Ascending aorta (tissue), 2 donors: ENCODE measurements at regions not wholly inside any gene's neighbourhood (a gene's known extent, or its start where the extent isn't known, plus 50 kb on each side); places are given as distances from the start of the nearest gene placed in this dataset.

Experiments used
- DNase-seq, 2 donors: peaks; one replicate each; pipeline ENCODE4 v3.0.0-alpha.2; 2019; ENCODE audit warnings: low spot score in 2 of 2
- H3K27ac ChIP-seq, 2 donors: fragments of 200-600 bp; sonication (generic); one replicate each; pipeline ENCODE4 v1.5.1; 2016 to 2017; ENCODE audit warnings: mild to moderate bottlenecking in 1 of 2
- H3K27me3 ChIP-seq: fragments of 200-600 bp; sonication (generic); one replicate; pipeline ENCODE4 v1.5.1; 2017
- H3K36me3 ChIP-seq, 2 donors: fragments of 200-600 bp; sonication (generic); one replicate each; pipeline ENCODE4 v1.5.1; 2016
- H3K4me1 ChIP-seq, 2 donors: fragments of 200-600 bp; sonication (generic); one replicate each; pipeline ENCODE4 v1.5.1; 2016 to 2017; ENCODE audit warnings: mild to moderate bottlenecking in 1 of 2
- H3K4me3 ChIP-seq, 2 donors: fragments of 200-600 bp; sonication (generic); one replicate each; pipeline ENCODE4 v1.5.1; 2016 to 2017; ENCODE audit warnings: mild to moderate bottlenecking in 1 of 2
- H3K9me3 ChIP-seq, 2 donors: fragments of 200-600 bp; sonication (generic); one replicate each; pipeline ENCODE4 v1.5.1; 2016
- CTCF ChIP-seq, 3 experiments: fragments of 200-600 bp in 2 of 3; fragments of 450-650 bp in 1 of 3; sonication (generic) in 2 of 3; IDR thresholded peaks; one replicate each; pipeline ENCODE4 v1.5.1; 2016 to 2019; ENCODE audit warnings: antibody characterized with exemption in 3 of 3, mild to moderate bottlenecking in 1 of 3, moderate library complexity in 1 of 3
- intact Hi-C: fragments of 100-400 bp; cut with DNase I; formaldehyde crosslinking; loops from one replicate; pipeline ENCODE4 v1.15.1; 2023

- intact Hi-C loops, result no loop called here
- no peak overlapping the region for H3K27ac ChIP-seq
- no peaks in the 10 kb centered on the region for H3K4me1 ChIP-seq
- no peaks in the 10 kb centered on the region for H3K27me3 ChIP-seq
- H3K36me3 ChIP-seq, result no peaks in the 10 kb centered on the region
- no peak for DNase-seq
- TF ChIP-seq CTCF (IDR thresholded peaks at IDR 0.05), result no peak
- no peak overlapping the region for H3K4me3 ChIP-seq
- no peaks in the 10 kb centered on the region for H3K9me3 ChIP-seq
Measured at GRCh38 chr1:196070940-196071339, 537.3 kb downstream of the KCNT2 start.

DNA sequence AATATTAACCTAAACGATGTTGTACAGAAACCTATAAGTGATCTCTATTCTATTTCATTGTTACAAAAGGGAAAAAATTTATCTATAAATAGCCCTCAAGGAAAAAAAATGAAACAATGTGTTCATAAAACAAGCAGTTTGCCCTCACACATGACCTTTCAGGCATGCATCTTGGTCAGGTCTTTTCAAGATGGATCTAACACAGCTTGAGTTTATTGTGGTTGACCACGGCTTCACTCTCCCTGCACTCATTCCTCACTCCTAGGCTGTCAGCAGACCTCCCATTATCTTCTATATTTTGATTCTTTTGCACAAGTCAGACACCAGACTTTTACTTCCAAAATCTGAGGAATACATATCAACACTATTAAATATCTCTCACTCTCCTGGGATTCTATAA, 544.3 kb downstream of the KCNT2 start:
- H3K36me3 ChIP-seq, result no peaks in the 10 kb centered on the region
- no peak for TF ChIP-seq CTCF (IDR thresholded peaks at IDR 0.05)
- no peaks in the 10 kb centered on the region for H3K9me3 ChIP-seq
- intact Hi-C loops, result no loop called here
- no peaks in the 10 kb centered on the region for H3K27me3 ChIP-seq
- no peak overlapping the region for H3K4me3 ChIP-seq
- no peak for DNase-seq
- H3K27ac ChIP-seq, result no peak overlapping the region
- H3K4me1 ChIP-seq, result no peaks in the 10 kb centered on the region

DNA sequence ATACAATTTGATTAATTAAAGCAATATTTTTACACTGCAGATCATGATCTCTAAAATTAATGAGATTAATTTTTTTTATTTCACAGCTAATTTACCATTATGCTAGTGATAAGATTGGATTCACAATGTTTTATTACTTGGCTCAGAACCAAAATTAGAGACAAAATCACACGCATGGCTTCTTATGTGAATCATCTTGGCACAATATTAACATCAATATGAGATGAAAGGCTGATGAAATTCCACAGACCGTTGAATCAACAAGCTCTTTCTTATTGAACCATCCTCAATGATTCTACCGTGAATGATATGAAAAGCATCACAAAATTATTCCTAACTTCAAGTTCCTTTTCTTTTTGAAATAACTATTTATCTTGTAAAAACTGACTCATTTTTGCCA, 544.9 kb downstream of the KCNT2 start:
- no peaks in the 10 kb centered on the region for H3K4me1 ChIP-seq
- no peak overlapping the region for H3K27ac ChIP-seq
- H3K27me3 ChIP-seq, result no peaks in the 10 kb centered on the region
- DNase-seq, result no peak
- no peaks in the 10 kb centered on the region for H3K36me3 ChIP-seq
- no peak for TF ChIP-seq CTCF (IDR thresholded peaks at IDR 0.05)
- intact Hi-C loops, result no loop called here
- no peaks in the 10 kb centered on the region for H3K9me3 ChIP-seq
- no peak overlapping the region for H3K4me3 ChIP-seq

GRCh38 chr1:196060539-196060938, 547.7 kb downstream of the KCNT2 start:
- H3K4me3 ChIP-seq, result no peak overlapping the region
- H3K27ac ChIP-seq, result no peak overlapping the region
- intact Hi-C loops, result no loop called here

GRCh38 chr1:196059210-196059609, 549.0 kb downstream of the KCNT2 start:
- Histone ChIP-seq H3K9me3 (no peaks in the 10 kb centered on the region), H3K4me1 (no peaks in the 10 kb centered on the region), H3K27ac (no peak overlapping the region), H3K4me3 (no peak overlapping the region), H3K27me3 (no peaks in the 10 kb centered on the region), H3K36me3 (no peaks in the 10 kb centered on the region)
- no peak for DNase-seq
- intact Hi-C loops, result no loop called here
- TF ChIP-seq CTCF (IDR thresholded peaks at IDR 0.05), result no peak

More at GRCh38 chr1:196060539-196060938, 547.7 kb downstream of the KCNT2 start:
- no peaks in the 10 kb centered on the region for H3K4me1 ChIP-seq
- no peaks in the 10 kb centered on the region for H3K27me3 ChIP-seq
- DNase-seq, result no peak
- TF ChIP-seq CTCF (IDR thresholded peaks at IDR 0.05), result no peak
- H3K36me3 ChIP-seq, result no peaks in the 10 kb centered on the region
- no peaks in the 10 kb centered on the region for H3K9me3 ChIP-seq

- Histone ChIP-seq H3K4me1 (no peaks in the 10 kb centered on the region), H3K9me3 (no peaks in the 10 kb centered on the region), H3K4me3 (no peak overlapping the region), H3K27ac (no peak overlapping the region), H3K36me3 (no peaks in the 10 kb centered on the region), H3K27me3 (no peaks in the 10 kb centered on the region)
- TF ChIP-seq CTCF (IDR thresholded peaks at IDR 0.05), result no peak
- intact Hi-C loops, result no loop called here
- DNase-seq, result no peak
Measured at GRCh38 chr1:196056966-196057365, 551.3 kb downstream of the KCNT2 start.
